Esophagus muscularis mucosa (tissue), 4 donors: ENCODE measurements at regions not wholly inside any gene's neighbourhood (a gene's known extent, or its start where the extent isn't known, plus 50 kb on each side); places are given as distances from the start of the nearest gene placed in this dataset.

Experiments used
- CTCF ChIP-seq, 3 experiments: fragments of 200-600 bp in 2 of 3; fragments of 450-650 bp in 1 of 3; sonication (generic) in 2 of 3; IDR thresholded peaks; one replicate each; pipeline ENCODE4 v1.5.1; 2017 to 2019; ENCODE audit warnings: antibody characterized with exemption in 3 of 3, mild to moderate bottlenecking in 2 of 3, moderate library complexity in 1 of 3
- EP300 ChIP-seq: sonication (generic); formaldehyde crosslinking; IDR thresholded peaks from one replicate; pipeline ENCODE4 v1.6.1; 2017; ENCODE audit warnings: antibody characterized with exemption
- POLR2A ChIP-seq: fragments of 450-650 bp; IDR thresholded peaks from one replicate; pipeline ENCODE4 v1.6.1; 2017; ENCODE audit warnings: antibody characterized with exemption, moderate library complexity, mild to moderate bottlenecking, low read depth

DNA sequence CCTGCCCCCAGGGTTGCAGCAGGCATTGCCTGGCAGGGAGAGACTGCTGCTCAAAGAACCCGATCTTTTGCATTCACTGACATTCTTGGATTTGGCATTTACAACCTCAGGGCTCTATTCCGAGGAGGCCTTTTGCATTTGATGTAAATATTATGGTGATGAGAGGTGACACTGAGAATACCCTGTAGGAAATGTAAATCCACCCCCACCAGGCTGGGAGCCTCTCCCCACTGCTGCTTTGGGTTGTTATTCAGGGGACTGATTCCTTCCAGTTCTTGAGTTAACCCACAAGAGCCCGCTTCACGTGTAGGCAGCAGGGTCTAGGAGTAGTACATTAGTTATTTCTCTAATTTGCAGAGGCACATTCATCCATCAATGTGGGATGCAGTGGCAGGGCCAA, 55.5 kb upstream of the ARAP3 start:
- TF ChIP-seq CTCF (IDR thresholded peaks at IDR 0.05) (no peak), POLR2A (no peak), EP300 (no peak)
